GM21526 (cell line): ENCODE measurements at regions not wholly inside any gene's neighbourhood (a gene's known extent, or its start where the extent isn't known, plus 50 kb on each side); places are given as distances from the start of the nearest gene placed in this dataset.

Experiments
- ATAC-seq: cut with Tn5 transposase; IDR thresholded peaks from one replicate; pipeline ENCODE4 v1.9.1; 2021; ENCODE audit warnings: moderate library complexity; ENCODE audit not compliant: unreplicated experiment, low FRiP score

GRCh38 chr3:159770998-159771397, 217.6 kb upstream of the IL12A start:
- ATAC-seq = no peak

GRCh38 chr3:159771865-159772611, 216.6 kb upstream of the IL12A start:
- no peak for ATAC-seq

- no peak for ATAC-seq
Observed at GRCh38 chr3:159773706-159774105, 214.9 kb upstream of the IL12A start.

- no peak for ATAC-seq
Observed at GRCh38 chr3:159775372-159775961, 213.2 kb upstream of the IL12A start.

GRCh38 chr3:159776779-159777178, 211.9 kb upstream of the IL12A start:
- no peak for ATAC-seq

- ATAC-seq = no peak
Observed at GRCh38 chr3:159779883-159780282, 208.8 kb upstream of the IL12A start.

DNA sequence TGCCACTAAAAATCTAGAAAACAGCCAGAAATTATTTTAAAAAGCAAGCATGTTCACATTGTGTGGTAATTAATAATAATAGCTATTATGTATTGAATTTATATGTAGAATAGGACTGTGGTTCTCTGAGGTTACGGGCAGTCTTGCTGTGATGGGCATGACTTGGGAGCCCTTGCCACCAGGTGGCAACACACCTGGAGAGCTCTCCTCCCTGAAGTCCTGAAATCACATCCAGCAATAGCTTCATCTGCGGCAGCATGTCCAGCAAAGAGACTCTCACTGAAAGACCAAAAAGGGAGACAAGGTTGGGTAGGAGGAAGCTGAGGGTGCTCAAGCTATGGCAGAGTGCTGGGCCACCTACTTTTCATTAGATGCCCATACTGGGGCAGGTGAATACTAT, 206.8 kb upstream of the IL12A start:
- ATAC-seq = no peak

DNA sequence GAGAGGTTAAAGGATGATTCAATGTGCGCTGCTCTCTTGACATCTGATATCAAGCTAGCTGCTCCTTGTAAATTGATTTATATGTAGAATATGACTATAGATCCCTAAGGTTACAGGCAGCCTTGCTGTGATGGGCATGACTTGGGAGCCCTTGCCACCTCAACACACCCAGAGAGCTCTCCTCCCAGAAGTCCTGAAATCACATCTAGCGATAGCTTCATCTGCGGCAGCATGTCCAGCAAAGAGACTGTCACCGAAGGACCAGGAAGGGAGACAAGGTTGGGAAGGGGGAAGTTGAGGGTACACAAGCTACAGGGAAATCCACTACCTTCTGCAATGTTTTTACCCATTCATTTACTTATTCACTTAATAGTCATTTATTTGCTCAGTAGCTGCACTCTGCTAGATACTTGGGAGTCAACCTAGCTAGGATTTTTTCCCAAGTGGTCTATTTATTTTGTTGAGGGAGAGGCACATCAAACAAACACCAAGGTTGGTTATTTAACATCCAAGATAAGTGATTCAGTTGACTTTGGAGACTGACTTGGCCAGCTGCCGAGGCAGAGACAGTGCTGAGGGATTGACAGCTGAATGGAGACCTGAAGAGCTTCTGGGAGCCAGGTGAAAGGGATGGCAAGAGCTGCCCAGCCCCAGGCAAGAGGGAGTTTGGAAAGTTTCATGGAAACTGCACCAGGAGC, 205.8 kb upstream of the IL12A start:
- ATAC-seq = no peak

DNA sequence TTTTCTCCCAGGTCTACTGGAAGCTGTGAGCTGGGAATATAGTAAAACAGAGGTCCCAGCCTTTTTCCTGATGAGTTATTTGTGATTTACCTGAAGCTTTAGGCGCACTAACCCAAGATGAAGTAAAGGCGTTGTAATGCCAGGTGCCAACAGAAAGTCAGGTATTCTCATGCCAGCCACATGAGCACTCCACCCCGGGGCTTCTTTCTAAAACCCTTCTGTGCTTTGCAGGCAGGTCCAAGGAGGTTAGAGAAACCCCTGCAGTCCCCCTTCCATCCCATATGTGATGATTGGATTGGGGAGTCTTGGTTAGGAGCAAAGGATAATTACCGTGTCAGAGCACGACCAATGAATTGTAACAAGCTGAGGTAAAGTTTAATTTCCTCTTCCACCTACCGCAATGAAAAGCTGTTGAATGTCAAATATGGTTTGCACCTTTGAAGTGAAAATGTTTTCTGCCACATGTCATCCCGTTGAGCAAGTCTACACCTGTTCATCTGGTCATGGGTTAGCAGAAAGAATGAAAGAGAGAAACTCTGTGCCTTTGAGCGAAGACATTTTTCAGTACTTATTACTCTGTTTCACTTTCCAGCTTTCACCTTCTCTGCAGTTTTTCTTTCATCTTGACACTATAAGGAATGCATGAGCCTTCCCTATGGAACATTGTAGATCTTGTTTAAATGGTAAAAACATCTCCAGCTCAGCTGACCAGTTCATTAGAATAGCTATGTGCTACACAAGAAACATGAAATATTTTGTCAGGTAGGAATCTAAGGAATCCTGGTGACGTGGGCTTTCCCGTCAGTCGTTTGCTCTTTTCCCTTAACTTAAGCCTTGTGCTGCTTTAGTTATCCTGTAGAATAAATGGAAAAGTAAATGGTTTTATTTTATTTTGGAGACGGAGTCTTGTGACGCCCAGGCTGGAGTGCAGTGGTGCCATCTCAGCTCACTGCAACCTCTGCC, 204.6 kb upstream of the IL12A start:
- ATAC-seq = peak; percentile 66

- ATAC-seq = no peak
Observed at GRCh38 chr3:159785273-159785708, 203.3 kb upstream of the IL12A start.

DNA sequence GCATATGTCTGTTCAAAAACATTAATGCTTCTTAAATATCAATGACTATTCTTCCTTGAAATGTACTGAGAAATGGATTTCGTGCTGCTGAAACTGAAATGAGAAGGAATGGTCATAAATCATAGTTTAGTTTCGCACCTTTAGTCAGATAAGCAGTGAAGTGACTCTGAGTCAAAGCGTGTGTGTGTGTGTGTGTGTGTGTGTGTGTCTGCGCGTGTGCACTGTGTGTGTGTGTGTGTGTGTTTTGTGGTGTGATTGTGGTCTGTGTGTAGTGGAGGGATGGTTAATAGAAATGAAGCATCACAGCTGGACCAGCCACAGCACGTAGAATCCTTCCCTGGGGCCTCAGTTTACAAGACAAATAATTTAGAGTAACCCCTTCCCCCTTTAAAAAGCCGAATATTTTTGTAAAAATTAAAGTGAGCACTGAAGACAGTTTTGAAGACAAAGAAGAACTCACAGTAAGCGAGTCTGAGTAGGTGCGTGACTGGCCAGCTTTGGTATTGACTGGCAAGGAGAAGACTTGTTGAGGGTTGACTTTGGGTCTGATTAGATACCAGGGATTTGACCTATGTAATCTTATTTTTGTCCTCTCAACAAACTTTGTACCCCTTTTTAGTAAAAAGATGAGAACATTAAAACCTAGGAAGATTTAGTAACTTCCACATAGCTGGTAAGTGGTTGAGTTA, 202.0 kb upstream of the IL12A start:
- no peak for ATAC-seq

DNA sequence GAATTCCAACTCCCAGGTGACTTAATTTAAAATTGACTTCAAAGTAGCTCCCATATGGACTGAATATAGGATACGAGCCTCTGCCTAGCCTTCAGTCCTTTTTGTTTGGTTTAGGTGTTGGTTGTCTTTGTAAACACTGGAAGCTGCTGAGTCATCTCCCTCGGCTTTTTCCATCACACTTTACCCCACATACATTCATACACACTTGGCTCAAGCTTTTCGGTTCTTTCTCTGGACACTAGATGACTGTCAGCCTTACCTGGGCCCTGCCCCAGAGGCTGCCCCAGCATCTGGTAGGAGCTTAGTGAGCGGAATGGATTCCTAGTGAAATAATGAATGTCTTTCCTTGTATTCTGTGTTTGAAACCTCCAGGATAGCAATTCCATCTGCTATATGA, 201.5 kb upstream of the IL12A start:
- no peak for ATAC-seq

DNA sequence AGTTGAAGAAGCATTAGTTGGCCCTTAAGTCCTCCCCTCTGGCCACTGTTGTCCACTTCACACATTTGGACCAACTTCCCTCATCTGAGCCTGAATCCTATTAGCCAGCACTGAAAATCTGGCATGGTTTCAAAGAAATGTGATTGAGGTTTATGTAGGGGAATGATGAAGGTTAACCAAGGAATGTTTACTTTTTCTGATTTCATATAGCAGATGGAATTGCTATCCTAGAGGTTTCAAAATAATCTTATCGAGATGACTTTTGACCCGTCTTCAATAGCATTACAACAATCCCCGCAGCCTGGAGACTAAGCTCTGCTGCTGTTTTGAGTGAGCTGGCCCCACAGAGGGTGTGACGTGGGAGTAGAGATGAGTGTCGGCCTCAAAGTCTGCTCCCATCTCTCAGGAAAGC, 200.8 kb upstream of the IL12A start:
- no peak for ATAC-seq

GRCh38 chr3:159788291-159788690, 200.3 kb upstream of the IL12A start:
- no peak for ATAC-seq

DNA sequence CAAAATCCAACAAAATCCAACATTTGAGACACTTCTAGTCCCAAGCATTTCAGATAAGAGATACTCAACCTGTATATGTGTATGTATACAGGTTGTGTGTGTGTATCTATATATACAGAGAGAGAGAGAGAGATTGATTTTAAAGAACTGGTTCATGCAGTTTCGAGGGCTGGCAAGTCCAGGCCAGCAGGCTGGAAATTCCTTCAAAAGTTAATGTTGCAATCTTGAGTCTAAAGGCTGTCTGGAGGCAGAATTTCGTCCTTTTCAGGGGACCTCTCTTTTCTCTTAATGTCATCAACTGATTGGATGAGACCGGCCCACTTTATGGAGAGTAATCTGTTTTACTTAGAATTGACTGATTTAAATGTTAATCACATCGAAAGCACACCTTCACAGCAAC, 199.6 kb upstream of the IL12A start:
- ATAC-seq = no peak

DNA sequence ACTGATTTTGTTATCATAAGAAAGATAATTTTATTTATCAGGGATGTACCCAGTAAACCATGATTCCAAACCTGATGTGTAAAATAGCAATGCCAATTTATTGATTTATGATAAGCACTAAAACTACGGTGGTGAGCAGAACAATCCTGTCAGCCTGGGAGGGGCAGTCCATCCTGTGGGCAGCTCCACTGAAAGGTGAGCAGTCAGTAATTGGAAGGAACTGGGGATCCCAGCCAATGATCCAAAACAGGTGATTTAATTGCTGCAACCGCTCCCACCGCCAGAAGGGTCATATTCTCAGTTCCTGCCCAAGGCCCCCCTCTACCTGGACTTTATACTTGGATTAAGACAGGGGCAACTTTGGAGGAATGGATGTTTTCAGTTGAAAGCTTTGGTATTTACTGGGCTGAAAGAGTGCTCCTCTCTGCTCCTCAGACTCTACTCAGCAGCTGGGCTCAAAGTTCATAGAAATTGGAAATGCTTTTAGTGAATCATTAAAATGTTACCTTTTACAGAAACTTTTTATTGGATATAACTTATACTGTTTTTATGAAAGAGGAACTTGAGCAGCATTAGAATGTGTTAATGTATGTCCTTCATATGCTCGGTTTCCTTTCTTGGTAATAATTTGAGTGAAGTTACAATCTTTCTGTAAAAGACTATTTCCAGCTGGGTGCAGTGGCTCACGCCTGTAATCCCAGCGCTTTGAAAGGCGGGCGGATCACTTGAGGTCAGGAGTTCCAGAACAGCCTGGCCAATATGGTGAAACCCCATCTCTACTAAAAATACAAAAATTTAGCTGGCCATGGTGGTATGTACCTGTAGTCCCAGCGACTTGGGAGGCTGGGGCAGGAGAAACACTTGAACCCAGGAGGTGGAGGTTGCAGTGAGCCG, 198.6 kb upstream of the IL12A start:
- no peak for ATAC-seq

GRCh38 chr3:159791336-159791735, 197.3 kb upstream of the IL12A start:
- ATAC-seq = no peak

- no peak for ATAC-seq
Observed at GRCh38 chr3:159792070-159792469, 196.6 kb upstream of the IL12A start.

DNA sequence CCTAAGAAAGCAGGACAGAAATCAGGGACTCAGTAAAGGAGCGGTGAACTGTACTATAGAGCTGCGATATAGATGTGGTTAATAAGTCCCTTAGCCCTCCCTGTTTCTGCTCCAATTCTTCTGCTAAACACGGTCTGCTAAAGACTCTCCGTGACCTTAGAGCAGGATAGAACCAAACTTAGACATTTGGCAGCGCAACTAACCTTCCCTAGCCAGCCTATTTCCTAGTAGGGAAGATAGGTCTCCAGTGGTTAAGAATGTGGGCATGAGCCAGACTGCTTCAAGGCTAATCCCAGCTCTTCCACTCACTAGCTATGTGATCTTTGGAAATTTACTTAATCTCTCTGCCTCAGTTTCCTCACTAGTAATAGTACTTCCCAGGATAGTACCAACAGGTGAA, 193.6 kb upstream of the IL12A start:
- no peak for ATAC-seq
